ENCODE measurements at regions not wholly inside any gene's neighbourhood (a gene's known extent, or its start where the extent isn't known, plus 50 kb on each side); places are given as distances from the start of the nearest gene placed in this dataset.

- peak overlapping the region; percentile 68 for H3K4me3 Mint-ChIP-seq (ENCODE audit: unreplicated experiment)
- no peaks in the 10 kb centered on the region for H3K36me3 Mint-ChIP-seq (ENCODE audit: low read depth)
- DNase-seq (ENCODE audit: low spot score): no peak
Observed at GRCh38 chr22:25405841-25406509, 158.5 kb upstream of the GRK3 start.

GRCh38 chr22:25406510-25407210 is 157.8 kb upstream of the GRK3 start:
- H3K4me1 Mint-ChIP-seq (ENCODE audit: low read depth): peaks cover 27% of the 10 kb centered on the region
- H3K4me3 Mint-ChIP-seq (ENCODE audit: unreplicated experiment): peak overlapping the region; percentile 68
- H3K36me3 Mint-ChIP-seq (ENCODE audit: low read depth): no peaks in the 10 kb centered on the region
- H3K27me3 Mint-ChIP-seq (ENCODE audit: low read depth): no peaks in the 10 kb centered on the region
- no peak for DNase-seq (ENCODE audit: low spot score)
- no peak for TF ChIP-seq CTCF (IDR thresholded peaks at IDR 0.05)
- no peak overlapping the region for H3K27ac Mint-ChIP-seq (ENCODE audit: unreplicated experiment)
- H3K9me3 Mint-ChIP-seq (ENCODE audit: low read depth): no peaks in the 10 kb centered on the region

More at GRCh38 chr22:25405841-25406509, 158.5 kb upstream of the GRK3 start:
- Mint-ChIP-seq H3K4me1 (ENCODE audit: low read depth) (peaks cover 31% of the 10 kb centered on the region), H3K27me3 (ENCODE audit: low read depth) (no peaks in the 10 kb centered on the region), H3K9me3 (ENCODE audit: low read depth) (no peaks in the 10 kb centered on the region), H3K27ac (ENCODE audit: unreplicated experiment) (no peak overlapping the region)
- no peak for TF ChIP-seq CTCF (IDR thresholded peaks at IDR 0.05)

GRCh38 chr22:25407226-25407858 is 157.1 kb upstream of the GRK3 start:
- H3K9me3 Mint-ChIP-seq (ENCODE audit: low read depth): no peaks in the 10 kb centered on the region
- no peak overlapping the region for H3K27ac Mint-ChIP-seq (ENCODE audit: unreplicated experiment)
- no peaks in the 10 kb centered on the region for H3K36me3 Mint-ChIP-seq (ENCODE audit: low read depth)
- no peaks in the 10 kb centered on the region for H3K27me3 Mint-ChIP-seq (ENCODE audit: low read depth)
- no peak for TF ChIP-seq CTCF (IDR thresholded peaks at IDR 0.05)
- DNase-seq (ENCODE audit: low spot score): no peak
- peaks cover 21% of the 10 kb centered on the region for H3K4me1 Mint-ChIP-seq (ENCODE audit: low read depth)
- H3K4me3 Mint-ChIP-seq (ENCODE audit: unreplicated experiment): no peak overlapping the region

GRCh38 chr22:25407859-25408229 is 156.6 kb upstream of the GRK3 start:
- Mint-ChIP-seq H3K9me3 (ENCODE audit: low read depth) (no peaks in the 10 kb centered on the region), H3K36me3 (ENCODE audit: low read depth) (no peaks in the 10 kb centered on the region), H3K27me3 (ENCODE audit: low read depth) (peaks cover under 1% of the 10 kb centered on the region), H3K27ac (ENCODE audit: unreplicated experiment) (no peak overlapping the region), H3K4me3 (ENCODE audit: unreplicated experiment) (no peak overlapping the region), H3K4me1 (ENCODE audit: low read depth) (peaks cover 16% of the 10 kb centered on the region)
- no peak for DNase-seq (ENCODE audit: low spot score)
- no peak for TF ChIP-seq CTCF (IDR thresholded peaks at IDR 0.05)

- Mint-ChIP-seq H3K4me3 (ENCODE audit: unreplicated experiment) (no peak overlapping the region), H3K36me3 (ENCODE audit: low read depth) (no peaks in the 10 kb centered on the region), H3K27ac (ENCODE audit: unreplicated experiment) (no peak overlapping the region), H3K27me3 (ENCODE audit: low read depth) (peaks cover 4% of the 10 kb centered on the region), H3K4me1 (ENCODE audit: low read depth) (peaks cover 2% of the 10 kb centered on the region), H3K9me3 (ENCODE audit: low read depth) (no peaks in the 10 kb centered on the region)
- TF ChIP-seq CTCF (IDR thresholded peaks at IDR 0.05): no peak
- no peak for DNase-seq (ENCODE audit: low spot score)
Observed at GRCh38 chr22:25409240-25409639, 155.2 kb upstream of the GRK3 start.

All from chondrocyte (in vitro differentiated cells).